ENCODE measurements at regions not wholly inside any gene's neighbourhood (a gene's known extent, or its start where the extent isn't known, plus 50 kb on each side); places are given as distances from the start of the nearest gene placed in this dataset.

- TF ChIP-seq POLR2AphosphoS5 (IDR thresholded peaks at IDR 0.05; ENCODE audit: low read depth, low read length) (no peak), POLR2A (IDR thresholded peaks at IDR 0.05; ENCODE audit: low read depth, low read length) (no peak), PAX5 (IDR thresholded peaks at IDR 0.05; ENCODE audit: insufficient read depth, low read length, severe bottlenecking) (no peak)
Observed at GRCh38 chr3:8420612-8421011, 81.0 kb upstream of the LMCD1 start.

Data from GM12891 (cell line).